Stimulated activated CD4-positive, alpha-beta T cell treated with anti-CD3 and anti-CD28 coated beads, Interleukin-2, amount 100 ng/mL, for 48 hours (primary cell): ENCODE measurements at regions not wholly inside any gene's neighbourhood (a gene's known extent, or its start where the extent isn't known, plus 50 kb on each side); places are given as distances from the start of the nearest gene placed in this dataset.
"Not testable (repeated sequence)": the region's sequence is repeated elsewhere in the genome, so short reads cannot be mapped to it uniquely, and the experiment has no call there.

Experiments used
- DNase-seq, 2 donors: peaks; one replicate each; pipeline ENCODE4 v3.0.0-alpha.2; 2020

- DNase-seq, result no peak
Observed at GRCh38 chr2:155498106-155498505, 799.6 kb downstream of the KCNJ3 start.

GRCh38 chr2:155494744-155495143 is 796.2 kb downstream of the KCNJ3 start:
- no peak for DNase-seq

- DNase-seq, result no peak
Observed at GRCh38 chr2:155485141-155485842, 786.8 kb downstream of the KCNJ3 start.

GRCh38 chr2:155481141-155481540 is 782.6 kb downstream of the KCNJ3 start:
- DNase-seq, result no peak

- not testable (repeated sequence) for DNase-seq
Observed at GRCh38 chr2:155472018-155472417, 773.5 kb downstream of the KCNJ3 start.

GRCh38 chr2:155456222-155456621 is 757.7 kb downstream of the KCNJ3 start:
- no peak for DNase-seq

GRCh38 chr2:155442755-155443372 is 744.4 kb downstream of the KCNJ3 start:
- DNase-seq, result no peak

GRCh38 chr2:155442088-155442487 is 743.6 kb downstream of the KCNJ3 start:
- no peak for DNase-seq

GRCh38 chr2:155431004-155431507 is 732.6 kb downstream of the KCNJ3 start:
- no peak for DNase-seq

GRCh38 chr2:155427470-155427869 is 729.0 kb downstream of the KCNJ3 start:
- DNase-seq, result no peak

- no peak for DNase-seq
Observed at GRCh38 chr2:155424518-155424917, 726.0 kb downstream of the KCNJ3 start.

- DNase-seq, result no peak
Observed at GRCh38 chr2:155418753-155419152, 720.3 kb downstream of the KCNJ3 start.

GRCh38 chr2:155412598-155412997 is 714.1 kb downstream of the KCNJ3 start:
- DNase-seq, result no peak

- DNase-seq, result no peak
Observed at GRCh38 chr2:155404433-155405002, 706.0 kb downstream of the KCNJ3 start.

GRCh38 chr2:155393406-155393805 is 694.9 kb downstream of the KCNJ3 start:
- DNase-seq, result no peak

GRCh38 chr2:155391613-155392130 is 693.2 kb downstream of the KCNJ3 start:
- no peak for DNase-seq

- no peak for DNase-seq
Observed at GRCh38 chr2:155389224-155389623, 690.7 kb downstream of the KCNJ3 start.

GRCh38 chr2:155384555-155385123 is 686.1 kb downstream of the KCNJ3 start:
- DNase-seq, result no peak

- no peak for DNase-seq
Observed at GRCh38 chr2:155382776-155383175, 684.3 kb downstream of the KCNJ3 start.

GRCh38 chr2:155381436-155381835 is 682.9 kb downstream of the KCNJ3 start:
- DNase-seq, result no peak

- DNase-seq, result no peak
Observed at GRCh38 chr2:155379494-155379893, 681.0 kb downstream of the KCNJ3 start.

GRCh38 chr2:155377931-155378444 is 679.5 kb downstream of the KCNJ3 start:
- no peak for DNase-seq

GRCh38 chr2:155377266-155377680 is 678.8 kb downstream of the KCNJ3 start:
- DNase-seq, result no peak
